ENCODE measurements at regions not wholly inside any gene's neighbourhood (a gene's known extent, or its start where the extent isn't known, plus 50 kb on each side); places are given as distances from the start of the nearest gene placed in this dataset.

DNA sequence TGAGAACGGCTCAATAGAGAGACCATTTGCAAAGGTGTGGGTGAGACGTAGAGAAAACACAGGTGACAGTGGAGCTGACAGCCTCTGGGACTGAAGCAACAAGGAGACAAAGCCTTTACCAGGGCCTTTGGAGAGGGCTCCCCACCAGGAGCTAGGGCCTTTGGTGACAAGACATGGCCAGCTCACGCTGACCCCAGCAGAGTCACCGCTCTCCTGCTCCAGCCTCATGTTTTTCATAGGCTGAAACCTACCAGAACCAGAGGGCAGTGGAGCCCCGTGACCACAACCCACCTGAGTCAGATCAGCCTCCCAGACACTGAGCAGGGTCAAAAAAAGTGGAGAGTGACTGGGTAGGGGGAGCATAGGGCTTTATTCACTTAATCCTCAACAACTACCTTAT, 214.7 kb downstream of the SHQ1 start:
- Histone ChIP-seq H3K4me3 (ENCODE audit: low read length) (no peak overlapping the region), H3K27me3 (replicated peaks; ENCODE audit: insufficient read depth, low read length) (no peaks in the 10 kb centered on the region), H3F3A (ENCODE audit: insufficient read depth, low read length) (no peaks in the 10 kb centered on the region), H4K20me1 (ENCODE audit: insufficient read depth, low read length) (no peaks in the 10 kb centered on the region), H3K36me3 (replicated peaks; ENCODE audit: insufficient read depth, low read length) (no peaks in the 10 kb centered on the region), H3K27ac (ENCODE audit: low read length) (no peak overlapping the region), H3K79me2 (ENCODE audit: low read length) (no peaks in the 10 kb centered on the region), H3K4me2 (ENCODE audit: low read depth, low read length) (no peak overlapping the region), H3K4me1 (ENCODE audit: low read length) (no peaks in the 10 kb centered on the region), H3K9me2 (replicated peaks; ENCODE audit: insufficient read depth, low read length) (no peaks in the 10 kb centered on the region), H2AFZ (ENCODE audit: low read length) (no peak overlapping the region), H3K9me3 (replicated peaks; ENCODE audit: insufficient read depth, low read length) (no peaks in the 10 kb centered on the region), H3K9ac (ENCODE audit: low read length) (no peak overlapping the region)
- TF ChIP-seq CTCF (IDR thresholded peaks at IDR 0.05; ENCODE audit: low read length) (no peak), EZH2 (optimal IDR thresholded peaks at IDR 0.05; ENCODE audit: low read depth, low read length) (no peak), EZH2phosphoT487 (IDR thresholded peaks at IDR 0.05; ENCODE audit: low read length) (no peak)
- DNase-seq = no peak

- DNase-seq = no peak
- no peak overlapping the region for H3K4me3 ChIP-seq (ENCODE audit: low read length)
- H3K9me3 ChIP-seq (replicated peaks; ENCODE audit: insufficient read depth, low read length) = no peaks in the 10 kb centered on the region
- H3K9me2 ChIP-seq (replicated peaks; ENCODE audit: insufficient read depth, low read length) = no peaks in the 10 kb centered on the region
- H3K36me3 ChIP-seq (replicated peaks; ENCODE audit: insufficient read depth, low read length) = no peaks in the 10 kb centered on the region
- H3K4me2 ChIP-seq (ENCODE audit: low read depth, low read length) = no peak overlapping the region
- no peak overlapping the region for H3K9ac ChIP-seq (ENCODE audit: low read length)
- H3K27ac ChIP-seq (ENCODE audit: low read length) = no peak overlapping the region
- no peaks in the 10 kb centered on the region for H4K20me1 ChIP-seq (ENCODE audit: insufficient read depth, low read length)
- H3K4me1 ChIP-seq (ENCODE audit: low read length) = no peaks in the 10 kb centered on the region
- no peaks in the 10 kb centered on the region for H3F3A ChIP-seq (ENCODE audit: insufficient read depth, low read length)
- H3K27me3 ChIP-seq (replicated peaks; ENCODE audit: insufficient read depth, low read length) = no peaks in the 10 kb centered on the region
- H3K79me2 ChIP-seq (ENCODE audit: low read length) = no peaks in the 10 kb centered on the region
- TF ChIP-seq EZH2phosphoT487 (IDR thresholded peaks at IDR 0.05; ENCODE audit: low read length) = no peak
- no peak overlapping the region for H2AFZ ChIP-seq (ENCODE audit: low read length)
These were observed 215.1 kb downstream of the SHQ1 start for GRCh38 chr3:72633121-72633520.

- no peaks in the 10 kb centered on the region for H3K9me3 ChIP-seq (replicated peaks; ENCODE audit: insufficient read depth, low read length)
- no peaks in the 10 kb centered on the region for H3F3A ChIP-seq (ENCODE audit: insufficient read depth, low read length)
- no peaks in the 10 kb centered on the region for H3K27me3 ChIP-seq (replicated peaks; ENCODE audit: insufficient read depth, low read length)
- no peak for DNase-seq
- H3K79me2 ChIP-seq (ENCODE audit: low read length) = no peaks in the 10 kb centered on the region
- H4K20me1 ChIP-seq (ENCODE audit: insufficient read depth, low read length) = no peaks in the 10 kb centered on the region
- no peak overlapping the region for H3K4me3 ChIP-seq (ENCODE audit: low read length)
- H3K4me1 ChIP-seq (ENCODE audit: low read length) = no peaks in the 10 kb centered on the region
- H3K36me3 ChIP-seq (replicated peaks; ENCODE audit: insufficient read depth, low read length) = no peaks in the 10 kb centered on the region
- H3K9ac ChIP-seq (ENCODE audit: low read length) = no peak overlapping the region
- H3K27ac ChIP-seq (ENCODE audit: low read length) = no peak overlapping the region
- no peak overlapping the region for H3K4me2 ChIP-seq (ENCODE audit: low read depth, low read length)
- H3K9me2 ChIP-seq (replicated peaks; ENCODE audit: insufficient read depth, low read length) = no peaks in the 10 kb centered on the region
- no peak overlapping the region for H2AFZ ChIP-seq (ENCODE audit: low read length)
- TF ChIP-seq CTCF (IDR thresholded peaks at IDR 0.05; ENCODE audit: low read length) = no peak
- TF ChIP-seq EZH2phosphoT487 (IDR thresholded peaks at IDR 0.05; ENCODE audit: low read length) = no peak
- TF ChIP-seq EZH2 (optimal IDR thresholded peaks at IDR 0.05; ENCODE audit: low read depth, low read length) = no peak
These were observed 216.1 kb downstream of the SHQ1 start for GRCh38 chr3:72632129-72632528.

DNA sequence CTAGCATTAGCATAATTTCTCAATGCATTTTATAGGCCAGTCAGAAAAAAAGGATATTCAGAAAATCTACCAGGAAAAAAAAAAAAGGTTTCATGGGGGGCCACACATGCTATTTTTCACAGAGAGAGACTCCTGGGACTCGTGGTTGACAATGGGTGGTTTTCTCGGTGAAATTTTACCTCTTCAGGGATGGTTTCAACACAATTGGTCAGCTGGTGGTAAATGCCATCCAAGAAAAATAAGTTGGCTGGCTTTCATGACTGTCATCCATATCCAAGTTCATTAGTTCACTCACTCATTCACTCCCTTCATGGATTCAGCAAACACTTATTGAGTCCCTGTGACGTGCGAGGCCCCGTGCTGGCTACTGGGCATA, 217.3 kb downstream of the SHQ1 start:
- no peaks in the 10 kb centered on the region for H4K20me1 ChIP-seq (ENCODE audit: insufficient read depth, low read length)
- H3K27ac ChIP-seq (ENCODE audit: low read length) = no peak overlapping the region
- H3K9ac ChIP-seq (ENCODE audit: low read length) = no peak overlapping the region
- no peaks in the 10 kb centered on the region for H3K4me1 ChIP-seq (ENCODE audit: low read length)
- TF ChIP-seq EZH2 (optimal IDR thresholded peaks at IDR 0.05; ENCODE audit: low read depth, low read length) (no peak), EZH2phosphoT487 (IDR thresholded peaks at IDR 0.05; ENCODE audit: low read length) (no peak), CTCF (IDR thresholded peaks at IDR 0.05; ENCODE audit: low read length) (no peak)
- DNase-seq = no peak
- no peaks in the 10 kb centered on the region for H3K9me3 ChIP-seq (replicated peaks; ENCODE audit: insufficient read depth, low read length)
- H3K4me3 ChIP-seq (ENCODE audit: low read length) = no peak overlapping the region
- H3K9me2 ChIP-seq (replicated peaks; ENCODE audit: insufficient read depth, low read length) = no peaks in the 10 kb centered on the region
- no peaks in the 10 kb centered on the region for H3K27me3 ChIP-seq (replicated peaks; ENCODE audit: insufficient read depth, low read length)
- no peaks in the 10 kb centered on the region for H3K36me3 ChIP-seq (replicated peaks; ENCODE audit: insufficient read depth, low read length)
- H3K79me2 ChIP-seq (ENCODE audit: low read length) = no peaks in the 10 kb centered on the region
- H2AFZ ChIP-seq (ENCODE audit: low read length) = no peak overlapping the region
- no peak overlapping the region for H3K4me2 ChIP-seq (ENCODE audit: low read depth, low read length)
- no peaks in the 10 kb centered on the region for H3F3A ChIP-seq (ENCODE audit: insufficient read depth, low read length)
